Activated CD4-positive, alpha-beta T cell treated with anti-CD3 and anti-CD28 coated beads, Interleukin-2, amount 50 U/mL, for 24 hours (primary cell): ENCODE measurements at regions not wholly inside any gene's neighbourhood (a gene's known extent, or its start where the extent isn't known, plus 50 kb on each side); places are given as distances from the start of the nearest gene placed in this dataset.

ENCODE experiments used
- DNase-seq, 2 donors: peaks; one replicate each; pipeline ENCODE4 v3.0.0-alpha.2; 2020; ENCODE audit warnings: low read depth in 1 of 2, low spot score in 1 of 2

DNA sequence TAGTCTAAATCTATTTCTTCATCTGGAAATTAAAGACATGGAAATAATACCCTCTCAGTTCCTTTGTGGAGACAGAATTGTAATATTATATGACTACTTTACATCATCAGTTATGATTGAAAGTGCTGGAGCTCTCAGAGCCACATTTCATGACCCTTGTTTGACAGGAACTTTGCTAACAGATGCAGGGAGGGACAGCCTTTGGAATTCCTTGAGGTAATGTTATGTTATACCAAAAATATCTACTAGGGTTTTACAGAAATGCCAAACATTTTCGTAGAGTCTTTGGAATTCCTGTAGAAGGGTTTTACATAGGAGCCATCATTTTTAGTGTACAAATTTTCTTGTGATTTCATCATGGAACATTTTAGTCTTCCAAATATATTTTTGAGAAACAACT is 57.4 kb upstream of the ADAMTS5 start:
- DNase-seq: no peak

DNA sequence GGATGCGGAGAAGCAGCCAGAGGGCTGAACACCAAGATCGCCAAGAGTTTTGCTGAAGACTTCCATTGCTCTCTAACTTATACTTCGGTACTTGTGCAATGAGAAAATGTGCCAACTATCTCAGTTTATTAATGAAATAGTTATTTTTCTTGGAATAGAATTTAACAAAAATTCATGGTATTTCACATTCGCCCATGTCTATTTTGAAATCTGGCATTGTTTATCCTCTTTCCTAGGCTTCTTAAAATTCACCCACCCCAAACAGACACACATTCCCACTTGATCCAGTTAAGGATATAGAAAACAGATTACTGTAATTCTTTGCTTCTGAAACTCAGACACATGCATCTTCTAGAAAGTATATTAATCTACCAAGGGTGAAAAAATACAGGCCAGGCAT is 56.3 kb upstream of the ADAMTS5 start:
- DNase-seq: no peak

DNA sequence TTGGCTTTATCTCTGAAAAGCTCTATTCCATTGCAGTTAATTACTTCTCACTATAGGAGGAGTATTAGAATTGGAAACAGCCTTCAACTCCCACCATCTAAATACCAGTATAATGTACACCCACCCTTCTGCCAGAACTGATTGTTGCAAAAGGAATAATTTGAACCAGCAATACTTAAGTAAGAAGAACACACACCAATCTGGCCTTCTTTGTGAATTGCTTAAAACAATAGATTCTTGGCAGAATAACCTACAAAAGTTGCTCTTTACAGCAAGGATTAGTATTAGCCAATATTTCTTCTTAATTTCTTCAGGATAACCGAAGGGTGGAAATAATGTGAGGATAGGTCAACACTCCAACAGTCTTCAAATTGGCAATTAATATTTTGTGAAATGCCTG is 54.9 kb upstream of the ADAMTS5 start:
- DNase-seq: no peak

DNA sequence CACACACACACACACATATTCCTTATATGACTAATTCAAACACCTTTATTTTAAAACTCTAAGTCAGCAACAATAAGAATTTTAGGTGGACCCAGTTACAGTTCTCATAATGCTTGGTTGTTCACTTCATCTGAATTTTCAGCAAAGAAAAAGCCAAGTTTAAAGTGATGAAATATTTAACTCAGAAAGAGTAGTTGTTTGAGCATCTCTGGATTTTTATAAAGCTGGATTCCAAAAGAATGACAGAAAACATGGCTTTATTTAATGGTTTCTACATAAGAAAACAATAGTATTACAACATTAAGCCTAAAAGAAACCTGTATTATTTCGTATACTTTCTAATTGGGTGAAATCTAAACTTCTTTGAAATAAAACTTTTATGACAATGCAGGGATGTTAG is 54.2 kb upstream of the ADAMTS5 start:
- no peak for DNase-seq

DNA sequence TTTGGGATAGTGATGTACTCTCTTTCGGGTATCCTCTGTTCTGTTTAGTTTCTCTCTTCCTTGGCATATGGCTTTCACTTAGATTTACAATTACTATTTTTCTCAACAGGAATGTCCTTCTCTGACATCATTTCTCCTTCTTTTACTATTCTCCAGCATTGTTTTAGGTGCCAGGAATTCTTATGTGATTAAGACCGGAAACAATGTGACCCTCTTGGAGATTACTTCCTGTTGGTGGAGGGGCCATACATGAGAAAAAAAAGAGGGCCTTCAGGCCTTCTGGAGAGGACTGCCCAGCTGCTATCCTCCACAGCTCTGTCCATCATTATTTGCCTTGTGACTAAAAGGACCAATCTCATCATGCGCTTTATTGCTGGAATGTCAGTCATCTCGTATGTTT is 50.4 kb upstream of the ADAMTS5 start:
- no peak for DNase-seq
